CD14-positive monocyte (primary cell): ENCODE measurements at regions not wholly inside any gene's neighbourhood (a gene's known extent, or its start where the extent isn't known, plus 50 kb on each side); places are given as distances from the start of the nearest gene placed in this dataset.

Source experiments
- DNase-seq, 3 donors: peaks; one replicate each; pipeline ENCODE4 v3.0.0-alpha.2; 2011 to 2022
- H2AFZ ChIP-seq: 2 replicates; pipeline ENCODE4 v1.6.0; 2012; ENCODE audit warnings: mild to moderate bottlenecking, low read depth, low read length, inconsistent platforms; ENCODE audit not compliant: insufficient read depth, poor library complexity, severe bottlenecking
- H3K27ac ChIP-seq, 2 donors: 1 replicate in 1 of 2; 2 replicates in 1 of 2; pipeline ENCODE4 v1.5.1; 2012 to 2013; ENCODE audit warnings: low read length in 2 of 2, control low read depth in 1 of 2, inconsistent platforms in 1 of 2, low read depth in 1 of 2, mild to moderate bottlenecking in 1 of 2
- H3K27me3 ChIP-seq, 2 donors: one replicate each; pipeline versions ENCODE4 v1.6.0 to v1.6.1; 2011 to 2013; ENCODE audit warnings: low read length in 2 of 2; ENCODE audit not compliant: control insufficient read depth in 2 of 2, insufficient read depth in 2 of 2
- H3K36me3 ChIP-seq, 2 donors: replicated peaks in 1 of 2; 1 replicate in 1 of 2; 2 replicates in 1 of 2; pipeline versions ENCODE4 v1.5.1 to v1.6.1; 2012 to 2013; ENCODE audit warnings: low read length in 2 of 2, control low read depth in 1 of 2, inconsistent platforms in 1 of 2, mild to moderate bottlenecking in 1 of 2; ENCODE audit not compliant: insufficient read depth in 2 of 2, control insufficient read depth in 1 of 2
- H3K4me1 ChIP-seq, 2 donors: 1 replicate in 1 of 2; 2 replicates in 1 of 2; pipeline versions ENCODE4 v1.5.1 to v1.6.1; 2012 to 2013; ENCODE audit warnings: low read length in 2 of 2, control low read depth in 1 of 2, inconsistent platforms in 1 of 2, mild to moderate bottlenecking in 1 of 2, moderate library complexity in 1 of 2; ENCODE audit not compliant: insufficient read depth in 2 of 2, control insufficient read depth in 1 of 2
- H3K4me2 ChIP-seq: replicated peaks from 2 replicates; pipeline ENCODE3; 2012; ENCODE audit warnings: low read length, moderate library complexity, mild to moderate bottlenecking; ENCODE audit not compliant: poor library complexity, severe bottlenecking; ENCODE audit errors: extremely low read depth
- H3K4me3 ChIP-seq, 3 experiments: fragments of 200-600 bp in 1 of 3; sonication (generic) in 1 of 3; replicated peaks in 1 of 3; 1 replicate in 2 of 3; 2 replicates in 1 of 3; pipeline ENCODE4 v1.5.1; 2011 to 2013; ENCODE audit warnings: low read length in 3 of 3, mild to moderate bottlenecking in 3 of 3, control low read depth in 2 of 3, low read depth in 2 of 3, inconsistent platforms in 1 of 3, moderate library complexity in 1 of 3
- H3K79me2 ChIP-seq: 2 replicates; pipeline ENCODE4 v1.6.0; 2012; ENCODE audit warnings: mild to moderate bottlenecking, control low read depth, inconsistent platforms, low read length, moderate library complexity; ENCODE audit not compliant: insufficient read depth
- H3K9ac ChIP-seq: 2 replicates; pipeline ENCODE4 v1.6.0; 2017; ENCODE audit warnings: low read length, mild to moderate bottlenecking; ENCODE audit not compliant: insufficient read depth, poor library complexity, severe bottlenecking
- H3K9me3 ChIP-seq, 2 donors: replicated peaks in 1 of 2; 1 replicate in 1 of 2; 2 replicates in 1 of 2; pipeline versions ENCODE4 v1.5.1 to v1.6.1; 2012 to 2013; ENCODE audit warnings: low read length in 2 of 2, control low read depth in 1 of 2; ENCODE audit not compliant: control insufficient read depth in 1 of 2, insufficient read depth in 1 of 2
- H4K20me1 ChIP-seq: 2 replicates; pipeline ENCODE4 v1.6.0; 2012; ENCODE audit warnings: mild to moderate bottlenecking, low read length, control low read depth, moderate library complexity; ENCODE audit not compliant: insufficient read depth
- H3K27ac Mint-ChIP-seq, 7 donors: one replicate each; pipeline ENCODE4 v1.8.0; 2020; ENCODE audit warnings: mild to moderate bottlenecking in 7 of 7, mixed read lengths in 7 of 7, moderate library complexity in 6 of 7, inconsistent platforms in 2 of 7
- H3K27me3 Mint-ChIP-seq, 3 donors: one replicate each; pipeline ENCODE4 v1.8.0; 2021 to 2022; ENCODE audit warnings: low read depth in 3 of 3, mild to moderate bottlenecking in 3 of 3, mixed read lengths in 3 of 3, moderate library complexity in 3 of 3, inconsistent platforms in 1 of 3
- H3K36me3 Mint-ChIP-seq, 2 donors: one replicate each; pipeline ENCODE4 v1.8.0; 2020; ENCODE audit warnings: mixed read lengths in 2 of 2, inconsistent platforms in 1 of 2, mild to moderate bottlenecking in 1 of 2
- H3K4me1 Mint-ChIP-seq: one replicate; pipeline ENCODE4 v1.8.0; 2020; ENCODE audit warnings: mild to moderate bottlenecking, mixed read lengths
- H3K4me3 Mint-ChIP-seq, 2 donors: one replicate each; pipeline ENCODE4 v1.8.0; 2020; ENCODE audit warnings: mild to moderate bottlenecking in 2 of 2, mixed read lengths in 2 of 2, moderate library complexity in 1 of 2
- H3K9me3 Mint-ChIP-seq, 7 donors: one replicate each; pipeline ENCODE4 v1.8.0; 2020 to 2022; ENCODE audit warnings: mixed read lengths in 7 of 7, mild to moderate bottlenecking in 6 of 7, moderate library complexity in 6 of 7, inconsistent platforms in 2 of 7
- CTCF ChIP-seq: fragments of 200-600 bp; IDR thresholded peaks from one replicate; pipeline ENCODE4 v1.8.0; 2022; ENCODE audit warnings: antibody characterized with exemption, mild to moderate bottlenecking
- WGBS: methylation state at CpG from one replicate; pipeline ENCODE4 v1.1.5; 2013; ENCODE audit warnings: missing lambda C conversion rate; ENCODE audit not compliant: insufficient coverage; 5-methylcytosine and 5-hydroxymethylcytosine counted together
- intact Hi-C, 2 donors: fragments of 100-400 bp; cut with micrococcal nuclease; formaldehyde crosslinking; loops; one replicate each; pipeline versions ENCODE4 v1.15.0 to v1.15.1; 2023

DNA sequence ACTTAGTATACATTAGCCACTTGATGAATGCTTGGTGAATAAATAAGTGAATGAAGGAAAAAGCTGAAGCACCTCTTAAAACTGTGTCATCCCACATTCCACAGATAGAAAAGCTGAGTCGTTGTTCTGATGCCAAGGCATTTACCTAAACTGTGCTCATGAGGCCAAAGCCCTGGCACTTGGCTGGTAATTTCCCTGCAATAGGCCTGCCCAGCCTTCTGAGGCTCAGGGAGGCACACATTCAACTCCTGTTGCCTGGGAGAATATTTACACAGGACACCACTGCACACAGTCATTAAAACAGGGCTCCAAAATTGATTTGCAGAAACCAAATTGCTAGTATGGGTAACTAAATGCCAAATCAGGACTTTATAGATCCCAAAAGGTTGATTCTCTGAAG, 333.0 kb upstream of the C16orf82 start:
- Histone ChIP-seq H3K27ac (no peak overlapping the region), H3K9me3 (no peaks in the 10 kb centered on the region), H3K27me3 (no peaks in the 10 kb centered on the region), H3K4me1 (no peaks in the 10 kb centered on the region), H3K9ac (no peak overlapping the region), H2AFZ (no peak overlapping the region), H3K36me3 (no peaks in the 10 kb centered on the region), H3K79me2 (no peaks in the 10 kb centered on the region), H3K4me3 (no peak overlapping the region), H4K20me1 (no peaks in the 10 kb centered on the region), H3K4me2 (no peak overlapping the region)
- H3K4me1 Mint-ChIP-seq = no peaks in the 10 kb centered on the region
- intact Hi-C loops = no loop called here
- no peak for TF ChIP-seq CTCF
- peaks cover 0 to 3% (median 2%) of the 10 kb centered on the region in 7 donors for H3K9me3 Mint-ChIP-seq
- no peak overlapping the region for H3K27ac Mint-ChIP-seq
- 57% methylated on average over 1 of the region's 1 CpG for WGBS
- H3K27me3 Mint-ChIP-seq = peaks cover 0 to 4% (median 1%) of the 10 kb centered on the region in 3 donors
- H3K4me3 Mint-ChIP-seq = no peak overlapping the region
- no peaks in the 10 kb centered on the region for H3K36me3 Mint-ChIP-seq
- DNase-seq = no peak

- H3K27ac ChIP-seq = no peak overlapping the region
- no peak for TF ChIP-seq CTCF
- Mint-ChIP-seq H3K9me3 (peaks cover 0 to 3% (median 2%) of the 10 kb centered on the region in 7 donors), H3K4me1 (no peaks in the 10 kb centered on the region), H3K27ac (no peak overlapping the region), H3K4me3 (no peak overlapping the region), H3K27me3 (peaks cover 0 to 3% (median 2%) of the 10 kb centered on the region in 3 donors), H3K36me3 (no peaks in the 10 kb centered on the region)
- no peaks in the 10 kb centered on the region for H3K36me3 ChIP-seq
- no peak overlapping the region for H3K9ac ChIP-seq
- H3K27me3 ChIP-seq = no peaks in the 10 kb centered on the region
- intact Hi-C loops = no loop called here
- no peak overlapping the region for H3K4me2 ChIP-seq
- H3K4me1 ChIP-seq = no peaks in the 10 kb centered on the region
- no peaks in the 10 kb centered on the region for H4K20me1 ChIP-seq
- no peak overlapping the region for H2AFZ ChIP-seq
- H3K4me3 ChIP-seq = no peak overlapping the region
- H3K9me3 ChIP-seq = no peaks in the 10 kb centered on the region
- no peaks in the 10 kb centered on the region for H3K79me2 ChIP-seq
- 85% methylated on average over 3 of the region's 3 CpGs for WGBS
- no peak for DNase-seq
These were observed 331.2 kb upstream of the C16orf82 start for GRCh38 chr16:26735521-26735920.
